Loucy (cell line): ENCODE measurements at regions not wholly inside any gene's neighbourhood (a gene's known extent, or its start where the extent isn't known, plus 50 kb on each side); places are given as distances from the start of the nearest gene placed in this dataset.

ENCODE experiments used
- H2AFZ ChIP-seq: fragments of 200-600 bp; sonication (generic); 2 replicates; pipeline ENCODE4 v1.6.0; 2016; ENCODE audit warnings: antibody characterized with exemption, mild to moderate bottlenecking, low read length, moderate library complexity
- H3F3A ChIP-seq: fragments of 200-600 bp; 2 replicates; pipeline ENCODE4 v1.6.0; 2016; ENCODE audit warnings: antibody characterized with exemption, low read depth, mild to moderate bottlenecking
- H3K27me3 ChIP-seq: fragments of 200-600 bp; sonication (generic); 2 replicates; pipeline ENCODE4 v1.6.1; 2014; ENCODE audit warnings: low read length, mild to moderate bottlenecking; ENCODE audit not compliant: insufficient read depth, poor library complexity, severe bottlenecking
- H3K36me3 ChIP-seq: fragments of 200-600 bp; sonication (generic); 2 replicates; pipeline ENCODE4 v1.6.1; 2016; ENCODE audit warnings: low read length; ENCODE audit not compliant: insufficient read depth
- H3K4me1 ChIP-seq: fragments of 200-600 bp; sonication (generic); 2 replicates; pipeline ENCODE4 v1.5.1; 2014; ENCODE audit warnings: low read length, mild to moderate bottlenecking; ENCODE audit not compliant: insufficient read depth, poor library complexity, severe bottlenecking
- H3K4me2 ChIP-seq: fragments of 200-600 bp; sonication (generic); 2 replicates; pipeline ENCODE4 v1.6.0; 2014; ENCODE audit warnings: antibody characterized with exemption, low read length, low read depth, mild to moderate bottlenecking; ENCODE audit not compliant: poor library complexity, severe bottlenecking
- H3K4me3 ChIP-seq: fragments of 200-600 bp; sonication (generic); 2 replicates; pipeline ENCODE4 v1.5.1; 2014; ENCODE audit warnings: low read length, mild to moderate bottlenecking, mixed read lengths; ENCODE audit not compliant: poor library complexity, severe bottlenecking
- H3K79me2 ChIP-seq: fragments of 200-600 bp; sonication (generic); 2 replicates; pipeline ENCODE4 v1.6.1; 2014; ENCODE audit warnings: low read length; ENCODE audit not compliant: insufficient read depth
- H3K9ac ChIP-seq: fragments of 200-600 bp; sonication (generic); 2 replicates; pipeline ENCODE4 v1.6.0; 2014; ENCODE audit warnings: mild to moderate bottlenecking, low read depth, low read length, moderate library complexity; ENCODE audit not compliant: poor library complexity, severe bottlenecking
- H3K9me2 ChIP-seq: fragments of 200-600 bp; sonication (generic); replicated peaks from 2 replicates; pipeline ENCODE4 v1.6.1; 2016; ENCODE audit warnings: low read depth, low read length, mixed read lengths
- H3K9me3 ChIP-seq: fragments of 200-600 bp; sonication (generic); 2 replicates; pipeline ENCODE4 v1.6.1; 2014; ENCODE audit warnings: mild to moderate bottlenecking, antibody characterized with exemption, low read length, low read depth; ENCODE audit not compliant: insufficient read depth
- H4K20me1 ChIP-seq: fragments of 200-600 bp; sonication (generic); 2 replicates; pipeline ENCODE4 v1.6.0; 2014; ENCODE audit warnings: antibody characterized with exemption, low read length, mild to moderate bottlenecking; ENCODE audit not compliant: insufficient read depth, poor library complexity, severe bottlenecking
- CTCF ChIP-seq: fragments of 200-600 bp; sonication (generic); conservative IDR thresholded peaks from 2 replicates; pipeline ENCODE4 v1.5.1; 2014; ENCODE audit warnings: mild to moderate bottlenecking, antibody characterized with exemption, low read length
- EZH2phosphoT487 ChIP-seq: fragments of 200-600 bp; IDR thresholded peaks from 2 replicates; pipeline ENCODE4 v1.6.1; 2018; ENCODE audit warnings: antibody characterized with exemption, mild to moderate bottlenecking, moderate library complexity, borderline replicate concordance

GRCh38 chr11:70637949-70638583 is 239.7 kb downstream of the CTTN start:
- peaks cover 17% of the 10 kb centered on the region for H3K9me3 ChIP-seq
- no peak overlapping the region for H3K9ac ChIP-seq
- H3K36me3 ChIP-seq, result no peaks in the 10 kb centered on the region
- TF ChIP-seq CTCF (no peak), EZH2phosphoT487 (no peak)
- H3K9me2 ChIP-seq, result no peaks in the 10 kb centered on the region
- no peaks in the 10 kb centered on the region for H3K27me3 ChIP-seq
- H3K79me2 ChIP-seq, result no peaks in the 10 kb centered on the region
- no peaks in the 10 kb centered on the region for H3F3A ChIP-seq
- no peak overlapping the region for H3K4me2 ChIP-seq
- H3K4me3 ChIP-seq, result no peak overlapping the region
- no peaks in the 10 kb centered on the region for H3K4me1 ChIP-seq
- H2AFZ ChIP-seq, result no peak overlapping the region
- H4K20me1 ChIP-seq, result no peaks in the 10 kb centered on the region

GRCh38 chr11:70640408-70640807 is 242.1 kb downstream of the CTTN start:
- no peak overlapping the region for H3K9ac ChIP-seq
- peaks cover 12% of the 10 kb centered on the region; the same call in 1 of the 2 replicates for H3K9me3 ChIP-seq
- no peak overlapping the region for H2AFZ ChIP-seq
- H4K20me1 ChIP-seq, result no peaks in the 10 kb centered on the region
- no peak for TF ChIP-seq EZH2phosphoT487
- no peak for TF ChIP-seq CTCF
- H3K27me3 ChIP-seq, result no peaks in the 10 kb centered on the region
- no peak overlapping the region for H3K4me3 ChIP-seq
- no peaks in the 10 kb centered on the region for H3K79me2 ChIP-seq
- H3K36me3 ChIP-seq, result no peaks in the 10 kb centered on the region
- H3F3A ChIP-seq, result no peaks in the 10 kb centered on the region
- no peaks in the 10 kb centered on the region for H3K4me1 ChIP-seq
- no peaks in the 10 kb centered on the region for H3K9me2 ChIP-seq
- no peak overlapping the region for H3K4me2 ChIP-seq

- Histone ChIP-seq H3F3A (no peaks in the 10 kb centered on the region), H3K9ac (no peak overlapping the region), H3K4me1 (no peaks in the 10 kb centered on the region)
Measured at GRCh38 chr11:70641369-70641768, 243.0 kb downstream of the CTTN start.

More at GRCh38 chr11:70641369-70641768, 243.0 kb downstream of the CTTN start:
- Histone ChIP-seq H3K36me3 (no peaks in the 10 kb centered on the region), H2AFZ (no peak overlapping the region), H3K4me2 (no peak overlapping the region), H3K79me2 (no peaks in the 10 kb centered on the region), H4K20me1 (no peaks in the 10 kb centered on the region), H3K9me3 (peaks cover 12% of the 10 kb centered on the region; the same call in 1 of the 2 replicates), H3K9me2 (no peaks in the 10 kb centered on the region), H3K27me3 (no peaks in the 10 kb centered on the region), H3K4me3 (no peak overlapping the region)
- no peak for TF ChIP-seq CTCF
- TF ChIP-seq EZH2phosphoT487, result no peak
